HG03196 (cell line): ENCODE measurements at regions not wholly inside any gene's neighbourhood (a gene's known extent, or its start where the extent isn't known, plus 50 kb on each side); places are given as distances from the start of the nearest gene placed in this dataset.

Source experiments
- ATAC-seq: cut with Tn5 transposase; IDR thresholded peaks from one replicate; pipeline ENCODE4 v1.9.1; 2021; ENCODE audit not compliant: unreplicated experiment

GRCh38 chr9:12065050-12065449, 628.1 kb upstream of the TYRP1 start:
- no peak for ATAC-seq

GRCh38 chr9:12065686-12066085, 627.5 kb upstream of the TYRP1 start:
- ATAC-seq: no peak

GRCh38 chr9:12066455-12067035, 626.6 kb upstream of the TYRP1 start:
- no peak for ATAC-seq

- ATAC-seq: no peak
Measured at GRCh38 chr9:12069366-12069765, 623.8 kb upstream of the TYRP1 start.

GRCh38 chr9:12085399-12085798, 607.8 kb upstream of the TYRP1 start:
- no peak for ATAC-seq

- ATAC-seq: no peak
Measured at GRCh38 chr9:12091865-12092527, 601.2 kb upstream of the TYRP1 start.

- ATAC-seq: no peak
Measured at GRCh38 chr9:12094046-12094445, 599.1 kb upstream of the TYRP1 start.

GRCh38 chr9:12095931-12096330, 597.3 kb upstream of the TYRP1 start:
- ATAC-seq: no peak

- no peak for ATAC-seq
Measured at GRCh38 chr9:12133416-12133815, 559.8 kb upstream of the TYRP1 start.

GRCh38 chr9:12141422-12141821, 551.8 kb upstream of the TYRP1 start:
- no peak for ATAC-seq

- ATAC-seq: no peak
Measured at GRCh38 chr9:12155401-12156134, 537.6 kb upstream of the TYRP1 start.

GRCh38 chr9:12162181-12162815, 530.9 kb upstream of the TYRP1 start:
- ATAC-seq: no peak

- ATAC-seq: no peak
Measured at GRCh38 chr9:12163723-12164458, 529.3 kb upstream of the TYRP1 start.

GRCh38 chr9:12166518-12166917, 526.7 kb upstream of the TYRP1 start:
- no peak for ATAC-seq

- no peak for ATAC-seq
Measured at GRCh38 chr9:12170456-12170855, 522.7 kb upstream of the TYRP1 start.

- no peak for ATAC-seq
Measured at GRCh38 chr9:12178634-12179033, 514.6 kb upstream of the TYRP1 start.

- ATAC-seq: no peak
Measured at GRCh38 chr9:12182806-12183205, 510.4 kb upstream of the TYRP1 start.

- no peak for ATAC-seq
Measured at GRCh38 chr9:12183321-12183720, 509.9 kb upstream of the TYRP1 start.

- ATAC-seq: no peak
Measured at GRCh38 chr9:12185856-12186255, 507.3 kb upstream of the TYRP1 start.

GRCh38 chr9:12191630-12192029, 501.6 kb upstream of the TYRP1 start:
- no peak for ATAC-seq

- ATAC-seq: no peak
Measured at GRCh38 chr9:12194731-12195130, 498.5 kb upstream of the TYRP1 start.
